ENCODE measurements at regions not wholly inside any gene's neighbourhood (a gene's known extent, or its start where the extent isn't known, plus 50 kb on each side); places are given as distances from the start of the nearest gene placed in this dataset.

GRCh38 chr14:53545217-53545616 is 392.1 kb upstream of the DDHD1 start:
- no peak for DNase-seq (ENCODE audit: low spot score)

GRCh38 chr14:53542732-53543131 is 389.6 kb upstream of the DDHD1 start:
- no peak for DNase-seq (ENCODE audit: low spot score)

- no peak for DNase-seq (ENCODE audit: low spot score)
Measured at GRCh38 chr14:53541411-53541810, 388.3 kb upstream of the DDHD1 start.

GRCh38 chr14:53539489-53540126 is 386.5 kb upstream of the DDHD1 start:
- peak; percentile 71 for DNase-seq (ENCODE audit: low spot score)

GRCh38 chr14:53538316-53538881 is 385.3 kb upstream of the DDHD1 start:
- no peak for DNase-seq (ENCODE audit: low spot score)

- no peak for DNase-seq (ENCODE audit: low spot score)
Measured at GRCh38 chr14:53537422-53538315, 384.5 kb upstream of the DDHD1 start.

GRCh38 chr14:53536446-53536845 is 383.3 kb upstream of the DDHD1 start:
- DNase-seq (ENCODE audit: low spot score): no peak

GRCh38 chr14:53534841-53535240 is 381.7 kb upstream of the DDHD1 start:
- no peak for DNase-seq (ENCODE audit: low spot score)

GRCh38 chr14:53533384-53533970 is 380.4 kb upstream of the DDHD1 start:
- no peak for DNase-seq (ENCODE audit: low spot score)

- no peak for DNase-seq (ENCODE audit: low spot score)
Measured at GRCh38 chr14:53532853-53533252, 379.7 kb upstream of the DDHD1 start.

GRCh38 chr14:53531730-53532129 is 378.6 kb upstream of the DDHD1 start:
- DNase-seq (ENCODE audit: low spot score): no peak

- no peak for DNase-seq (ENCODE audit: low spot score)
Measured at GRCh38 chr14:53531156-53531555, 378.0 kb upstream of the DDHD1 start.

GRCh38 chr14:53529519-53529918 is 376.4 kb upstream of the DDHD1 start:
- DNase-seq (ENCODE audit: low spot score): peak; percentile 18

- DNase-seq (ENCODE audit: low spot score): peak; percentile 4
Measured at GRCh38 chr14:53528185-53528671, 375.1 kb upstream of the DDHD1 start.

GRCh38 chr14:53526200-53526599 is 373.1 kb upstream of the DDHD1 start:
- no peak for DNase-seq (ENCODE audit: low spot score)

- DNase-seq (ENCODE audit: low spot score): peak; percentile 66
Measured at GRCh38 chr14:53525608-53526007, 372.5 kb upstream of the DDHD1 start.

- no peak for DNase-seq (ENCODE audit: low spot score)
Measured at GRCh38 chr14:53524391-53524790, 371.3 kb upstream of the DDHD1 start.

- DNase-seq (ENCODE audit: low spot score): peak; percentile 8
Measured at GRCh38 chr14:53523226-53523625, 370.1 kb upstream of the DDHD1 start.

GRCh38 chr14:53520078-53520928 is 367.2 kb upstream of the DDHD1 start:
- no peak for DNase-seq (ENCODE audit: low spot score)

GRCh38 chr14:53519137-53519536 is 366.0 kb upstream of the DDHD1 start:
- peak; percentile 18 for DNase-seq (ENCODE audit: low spot score)

- peak; percentile 44 for DNase-seq (ENCODE audit: low spot score)
Measured at GRCh38 chr14:53517270-53517960, 364.3 kb upstream of the DDHD1 start.
